Activated naive CD8-positive, alpha-beta T cell treated with anti-CD3 and anti-CD28 coated beads, Interleukin-2, amount 50 U/mL, for 16 hours (primary cell): ENCODE measurements at regions not wholly inside any gene's neighbourhood (a gene's known extent, or its start where the extent isn't known, plus 50 kb on each side); places are given as distances from the start of the nearest gene placed in this dataset.
"Not testable (repeated sequence)": the region's sequence is repeated elsewhere in the genome, so short reads cannot be mapped to it uniquely, and the experiment has no call there.

Experiments used
- DNase-seq: peaks from one replicate; pipeline ENCODE4 v3.0.0-alpha.2; 2020; ENCODE audit warnings: low read depth, low spot score

- no peak for DNase-seq
Measured at GRCh38 chr14:38973083-38973700, 129.8 kb downstream of the SEC23A start.

GRCh38 chr14:38972511-38972910 is 130.5 kb downstream of the SEC23A start:
- DNase-seq, result no peak

- DNase-seq, result no peak
Measured at GRCh38 chr14:38971258-38971921, 131.6 kb downstream of the SEC23A start.

GRCh38 chr14:38964630-38965029 is 138.4 kb downstream of the SEC23A start:
- no peak for DNase-seq

- no peak for DNase-seq
Measured at GRCh38 chr14:38960946-38961531, 142.0 kb downstream of the SEC23A start.

- DNase-seq, result no peak
Measured at GRCh38 chr14:38959021-38959420, 144.0 kb downstream of the SEC23A start.

- no peak for DNase-seq
Measured at GRCh38 chr14:38958589-38958988, 144.4 kb downstream of the SEC23A start.

GRCh38 chr14:38951451-38951850 is 151.6 kb downstream of the SEC23A start:
- no peak for DNase-seq

- DNase-seq, result no peak
Measured at GRCh38 chr14:38950676-38951075, 152.4 kb downstream of the SEC23A start.

- DNase-seq, result no peak
Measured at GRCh38 chr14:38948576-38948975, 154.5 kb downstream of the SEC23A start.

GRCh38 chr14:38948171-38948570 is 154.9 kb downstream of the SEC23A start:
- no peak for DNase-seq

- no peak for DNase-seq
Measured at GRCh38 chr14:38947343-38947742, 155.7 kb downstream of the SEC23A start.

- DNase-seq, result no peak
Measured at GRCh38 chr14:38944691-38945090, 158.3 kb downstream of the SEC23A start.

- DNase-seq, result no peak
Measured at GRCh38 chr14:38941488-38941887, 161.5 kb downstream of the SEC23A start.

- DNase-seq, result not testable (repeated sequence)
Measured at GRCh38 chr14:38932653-38933000, 170.4 kb downstream of the SEC23A start.

GRCh38 chr14:38931969-38932652 is 170.9 kb downstream of the SEC23A start:
- DNase-seq, result no peak

GRCh38 chr14:38930898-38931297 is 172.1 kb downstream of the SEC23A start:
- DNase-seq, result no peak

GRCh38 chr14:38930022-38930421 is 173.0 kb downstream of the SEC23A start:
- DNase-seq, result no peak

- DNase-seq, result no peak
Measured at GRCh38 chr14:38929416-38929815, 173.6 kb downstream of the SEC23A start.

GRCh38 chr14:38921893-38922292 is 181.1 kb downstream of the SEC23A start:
- DNase-seq, result not testable (repeated sequence)

GRCh38 chr14:38915125-38915524 is 187.9 kb downstream of the SEC23A start:
- no peak for DNase-seq

- no peak for DNase-seq
Measured at GRCh38 chr14:38910092-38910491, 192.9 kb downstream of the SEC23A start.

- DNase-seq, result no peak
Measured at GRCh38 chr14:38904959-38905358, 198.1 kb downstream of the SEC23A start.
